GM21576 (cell line): ENCODE measurements at regions not wholly inside any gene's neighbourhood (a gene's known extent, or its start where the extent isn't known, plus 50 kb on each side); places are given as distances from the start of the nearest gene placed in this dataset.

Experiments used
- ATAC-seq: cut with Tn5 transposase; IDR thresholded peaks from one replicate; pipeline ENCODE4 v1.9.1; 2021; ENCODE audit warnings: mild to moderate bottlenecking, moderate library complexity; ENCODE audit not compliant: unreplicated experiment

DNA sequence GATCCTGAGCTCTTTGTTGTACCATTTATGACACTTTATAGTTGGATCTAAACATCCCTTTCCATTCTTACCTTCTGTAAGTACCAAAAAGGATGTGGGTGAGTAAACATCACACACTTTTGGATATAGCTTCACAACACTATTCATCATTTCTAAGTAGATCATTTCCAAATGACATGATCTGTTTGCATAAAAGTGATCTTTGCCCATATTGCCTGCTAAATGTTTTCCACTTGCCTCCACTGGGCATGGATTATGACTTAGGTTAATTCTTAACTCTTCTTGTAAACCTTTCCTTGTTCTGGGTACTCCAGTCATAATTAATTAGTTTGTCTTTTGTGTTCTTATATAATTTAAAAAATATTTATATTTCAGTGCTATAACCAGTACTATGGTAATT is 244.9 kb upstream of the AGA start:
- ATAC-seq, result no peak

DNA sequence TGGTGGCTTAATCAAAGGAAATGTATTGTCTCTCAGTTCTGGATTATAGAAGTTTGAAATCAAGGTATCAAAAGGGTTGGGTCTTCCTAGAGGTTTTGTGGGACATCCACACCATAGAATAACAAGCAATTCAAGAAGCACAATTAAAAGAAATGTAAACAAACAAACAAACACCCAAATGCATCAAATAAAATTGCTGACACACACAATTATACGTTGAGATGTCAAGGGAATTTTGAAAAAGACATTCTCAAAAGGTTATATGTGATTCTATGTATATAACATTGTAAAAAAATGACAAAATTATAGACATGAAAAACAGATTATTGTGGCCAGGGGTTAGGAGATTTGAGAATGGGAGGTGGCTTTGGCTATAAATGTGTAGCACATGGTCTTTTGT is 250.7 kb upstream of the AGA start:
- no peak for ATAC-seq

DNA sequence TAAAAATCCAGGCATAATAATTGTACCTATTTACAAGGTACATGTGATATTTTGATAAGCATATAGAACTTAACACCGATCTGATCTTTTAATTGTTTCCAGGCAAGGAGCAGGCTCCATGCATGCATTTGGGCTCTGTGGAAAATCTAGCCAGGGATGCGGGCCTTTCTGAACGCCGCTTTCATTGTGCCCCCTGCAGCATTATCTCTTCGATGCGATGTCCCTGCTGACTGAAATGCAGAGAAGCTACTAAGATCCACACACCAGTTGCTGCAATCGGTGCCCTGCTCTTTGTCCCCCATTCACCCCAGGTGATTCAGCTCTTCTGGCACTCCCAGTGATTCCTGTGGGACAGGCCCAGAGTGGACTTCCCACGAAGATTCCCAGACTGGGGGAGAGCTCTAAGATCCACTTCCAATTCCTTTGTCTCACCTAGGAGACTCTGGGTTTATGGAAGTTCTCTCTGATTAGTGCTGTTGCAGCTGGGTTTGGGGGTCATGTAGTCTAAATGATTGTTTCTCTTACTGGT is 254.3 kb upstream of the AGA start:
- no peak for ATAC-seq

DNA sequence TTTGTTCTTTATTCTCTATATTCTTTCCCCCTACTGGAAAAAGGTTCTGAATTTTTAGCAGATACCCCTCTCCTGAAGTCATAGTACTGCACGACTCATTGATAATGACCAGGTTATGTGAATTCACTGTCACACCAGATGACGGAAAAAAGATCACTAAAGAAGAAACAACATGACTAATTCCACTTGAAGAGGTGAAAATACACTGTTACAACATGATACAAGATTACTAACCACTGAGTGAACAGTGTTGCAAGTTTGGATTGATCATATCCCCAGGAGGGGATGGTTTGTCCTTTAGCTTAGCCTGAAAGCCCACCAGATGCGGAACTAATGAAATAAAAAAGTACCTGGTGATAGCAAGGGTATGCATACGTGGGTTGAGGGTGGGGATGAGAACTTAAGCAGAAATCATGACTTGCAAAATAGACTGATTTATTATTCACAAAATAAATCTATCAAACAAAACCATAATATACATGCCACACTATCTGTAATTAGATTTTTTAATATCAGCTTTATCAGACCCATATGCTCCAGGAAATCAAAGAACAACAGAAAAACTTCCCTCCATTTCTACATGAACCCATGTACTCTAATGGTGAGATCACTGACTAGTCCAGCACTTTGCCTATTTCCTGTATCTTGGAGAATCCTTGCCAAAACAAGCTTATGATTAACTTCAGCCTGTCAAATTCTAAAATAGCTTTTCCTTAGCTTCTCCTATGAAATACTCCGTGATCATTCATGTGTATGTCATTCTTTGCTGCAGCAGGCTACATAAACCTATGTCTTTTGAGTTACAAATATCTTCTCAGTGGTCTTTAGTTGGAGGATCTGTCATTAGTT is 257.4 kb upstream of the AGA start:
- no peak for ATAC-seq

DNA sequence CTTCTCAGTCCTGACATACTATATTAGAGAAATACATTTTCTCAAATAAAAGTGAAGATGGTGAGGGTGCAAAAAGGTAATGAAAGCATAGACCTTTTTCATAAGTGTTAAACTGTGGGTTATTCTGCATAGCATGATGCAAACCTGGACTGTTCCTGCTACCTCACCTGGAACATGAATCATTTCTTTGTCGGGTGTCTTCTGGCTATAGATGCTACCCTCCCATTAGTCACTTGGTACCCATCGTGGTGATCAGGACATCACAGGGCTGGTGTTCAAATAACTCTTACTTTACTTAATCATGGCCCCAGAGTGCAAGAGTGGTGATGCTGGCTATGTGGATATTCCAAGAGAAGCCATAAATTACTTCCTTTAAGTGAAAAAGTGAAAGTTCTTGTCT is 264.7 kb upstream of the AGA start:
- ATAC-seq, result no peak

DNA sequence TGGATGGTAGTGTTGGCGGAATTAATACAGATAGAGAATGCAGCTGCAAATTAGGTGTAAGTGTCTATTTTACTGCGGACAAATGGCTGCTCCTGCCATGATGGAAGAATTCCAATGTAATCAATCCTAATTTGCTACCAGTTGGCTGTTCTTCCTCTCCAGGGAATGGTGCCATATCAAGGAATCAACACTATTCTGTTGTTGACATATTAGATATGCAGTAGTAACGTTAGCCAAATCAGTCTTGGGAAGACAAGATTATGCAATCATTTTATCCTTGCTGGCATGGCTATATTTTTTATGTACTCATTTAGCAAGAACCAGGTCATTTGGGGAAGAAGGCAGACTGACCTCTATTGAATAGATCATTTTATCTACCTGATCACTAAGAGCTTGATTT is 271.2 kb upstream of the AGA start:
- ATAC-seq, result no peak

DNA sequence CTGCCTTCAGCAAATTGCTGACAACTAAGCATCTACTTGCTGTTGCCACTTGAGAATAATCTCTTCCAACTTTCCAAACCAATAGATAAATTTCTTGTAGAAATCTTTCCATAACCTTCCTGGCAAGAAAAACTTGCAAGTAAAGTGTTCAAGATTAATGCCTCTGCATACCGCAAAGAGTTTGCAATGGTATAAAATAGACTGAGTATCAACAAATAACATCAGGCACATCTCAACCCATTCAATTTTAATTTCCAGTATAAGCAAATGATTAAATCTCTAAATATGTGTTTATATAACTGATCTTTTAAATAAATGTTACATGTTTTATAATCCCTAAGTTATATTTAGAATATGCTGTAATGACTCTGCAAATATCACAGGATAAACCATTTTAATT is 275.2 kb upstream of the AGA start:
- no peak for ATAC-seq

DNA sequence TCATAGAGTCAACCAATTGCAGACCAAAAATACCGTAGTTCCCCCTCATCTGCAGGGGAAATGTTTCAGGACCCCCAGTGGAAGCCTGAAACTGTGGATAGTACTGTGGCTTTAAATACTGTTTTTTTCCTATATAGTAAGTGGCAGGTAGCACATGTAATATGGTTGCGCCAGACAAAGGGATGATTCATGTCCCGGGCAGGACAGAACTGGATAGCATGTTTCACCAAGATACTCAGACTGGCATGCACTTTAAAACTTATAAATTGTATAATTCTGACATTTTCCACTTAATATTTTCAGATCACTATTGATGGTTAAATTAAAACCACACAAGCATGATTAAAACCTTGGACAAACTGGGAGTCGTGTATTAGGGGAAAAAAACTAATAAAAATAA is 276.3 kb upstream of the AGA start:
- no peak for ATAC-seq

DNA sequence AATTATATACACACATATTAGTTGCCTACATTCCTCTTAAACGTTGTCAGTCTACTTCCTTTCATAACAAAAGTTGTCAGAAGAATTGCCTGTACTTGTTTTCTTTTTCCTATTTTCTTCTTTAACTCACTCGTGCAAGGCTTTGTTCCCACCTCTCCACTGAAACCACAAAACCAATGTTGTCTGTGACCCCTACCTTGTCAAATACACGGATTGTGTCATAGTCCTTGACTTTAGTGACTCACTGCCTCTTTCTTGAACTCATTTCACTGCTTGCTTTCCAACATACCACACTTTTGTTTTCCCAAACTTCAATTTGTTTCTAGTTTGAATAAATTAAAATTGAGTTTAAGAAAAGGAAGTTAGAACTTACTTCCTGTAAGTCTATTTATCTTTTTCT is 283.9 kb upstream of the AGA start:
- no peak for ATAC-seq

DNA sequence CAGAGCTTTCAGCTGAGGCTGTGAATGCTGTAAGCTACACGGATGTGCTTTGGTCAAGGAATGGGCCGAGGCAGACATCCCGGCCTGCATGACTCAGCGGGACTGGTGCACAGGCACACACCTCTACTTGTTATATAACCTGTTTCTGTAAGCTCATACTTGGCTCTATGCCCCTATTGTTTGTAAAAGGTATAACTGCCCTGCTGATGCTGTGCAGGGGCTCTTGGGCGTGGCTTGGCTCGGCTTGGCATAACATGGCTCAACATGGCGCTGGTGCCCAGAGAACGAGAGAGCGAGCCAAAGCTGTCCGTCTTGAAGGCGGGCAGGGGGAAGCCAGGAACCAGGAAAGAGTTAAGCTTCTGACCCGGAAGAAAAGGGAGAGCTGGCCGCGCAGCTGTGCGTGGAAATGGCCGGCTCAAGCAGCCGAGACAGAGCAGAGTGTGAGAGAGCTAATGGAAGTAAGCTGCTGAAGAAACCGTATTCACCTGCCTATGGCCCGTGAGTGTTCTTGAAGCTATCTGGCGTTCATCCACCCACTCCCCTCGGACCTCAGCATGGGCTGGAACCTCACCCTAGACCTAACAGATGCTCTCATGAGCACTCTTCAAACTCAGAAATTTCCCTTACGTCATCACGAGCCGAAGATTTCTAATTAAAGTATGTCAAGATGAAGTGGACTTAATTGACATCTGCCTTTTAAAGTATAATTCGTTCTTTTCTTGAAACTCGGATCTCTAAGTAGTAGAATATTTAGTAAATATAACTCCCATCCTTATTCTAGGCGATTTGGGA is 286.3 kb upstream of the AGA start:
- ATAC-seq, result no peak

DNA sequence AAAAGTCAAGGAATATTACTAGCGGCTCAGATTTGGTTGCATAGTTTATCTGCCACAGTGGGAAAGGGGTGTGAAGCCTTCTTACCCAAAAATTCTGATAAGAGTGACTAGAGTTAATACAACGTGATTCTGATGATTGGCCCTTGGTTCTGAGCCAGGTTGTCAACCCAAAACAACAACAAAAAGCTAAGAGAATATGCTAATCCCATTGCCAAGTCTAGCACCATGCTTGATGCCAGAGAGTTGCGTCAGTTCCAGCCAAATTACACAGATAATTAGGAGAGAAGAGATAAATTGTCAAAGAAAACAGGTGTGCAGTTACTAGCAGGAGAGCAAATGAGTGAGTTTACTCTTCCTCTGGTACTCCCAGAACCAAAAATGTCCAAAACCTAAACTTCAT is 287.4 kb upstream of the AGA start:
- no peak for ATAC-seq

DNA sequence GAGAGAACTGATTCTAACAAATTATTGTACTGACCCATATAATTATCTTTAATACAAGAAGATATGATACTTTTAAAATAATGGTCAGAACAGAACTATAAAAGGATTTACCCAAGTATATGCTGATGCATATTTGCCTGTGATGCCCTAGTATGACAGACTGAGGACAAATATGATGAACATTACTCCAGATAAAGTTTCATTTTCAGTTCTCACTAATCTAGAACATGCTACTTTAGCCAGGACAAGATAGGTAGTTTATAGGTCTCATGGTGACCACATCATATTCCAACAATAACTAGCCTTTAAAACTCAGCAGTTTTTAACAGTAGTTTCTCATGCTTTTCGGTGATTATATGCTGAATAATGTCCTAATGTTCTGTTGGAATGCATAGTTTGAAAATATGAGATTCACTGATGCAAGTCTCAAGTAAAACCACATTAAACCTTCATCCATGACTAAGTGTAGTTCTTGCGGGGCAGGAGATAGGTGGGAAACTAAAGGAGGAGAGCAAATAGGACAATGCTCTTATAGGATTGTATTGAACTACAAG is 295.2 kb upstream of the AGA start:
- ATAC-seq, result no peak

DNA sequence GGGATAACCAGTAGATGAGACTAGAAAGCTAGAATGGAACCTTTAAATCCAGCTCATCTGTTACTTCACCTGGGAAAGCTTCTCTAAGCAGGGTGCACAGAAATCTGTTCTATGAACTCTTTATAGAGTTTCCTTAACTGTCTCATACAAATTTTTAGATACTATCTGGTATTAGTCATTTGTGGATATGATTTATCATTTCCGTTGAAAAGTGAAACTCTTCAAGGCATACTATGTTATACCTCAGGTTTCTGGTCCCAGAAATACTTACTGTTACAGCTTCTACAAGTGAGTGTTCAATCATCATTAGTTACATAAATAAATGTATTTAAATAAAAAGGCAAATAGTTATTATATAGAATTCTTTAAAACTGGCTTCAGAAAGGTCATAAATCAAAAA is 298.3 kb upstream of the AGA start:
- ATAC-seq, result no peak

DNA sequence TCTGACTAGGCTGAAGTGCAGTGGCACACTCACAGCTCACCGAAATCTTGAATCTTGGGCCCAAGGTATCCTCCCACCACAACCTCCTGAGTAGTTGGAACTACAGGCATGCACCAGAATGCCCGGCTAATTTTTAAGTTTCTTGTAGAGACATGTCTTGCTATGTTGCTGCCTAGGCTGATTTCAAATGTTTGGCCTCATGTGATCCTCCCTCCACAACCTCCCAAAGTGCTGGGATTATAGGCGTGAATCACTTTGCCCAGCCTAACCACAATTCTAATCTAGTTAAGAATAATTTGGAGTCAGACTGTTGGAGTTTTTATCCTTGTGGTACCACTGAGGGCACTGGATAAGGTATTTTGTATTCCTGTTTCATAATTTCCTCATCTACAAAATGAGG is 317.5 kb upstream of the AGA start:
- no peak for ATAC-seq

DNA sequence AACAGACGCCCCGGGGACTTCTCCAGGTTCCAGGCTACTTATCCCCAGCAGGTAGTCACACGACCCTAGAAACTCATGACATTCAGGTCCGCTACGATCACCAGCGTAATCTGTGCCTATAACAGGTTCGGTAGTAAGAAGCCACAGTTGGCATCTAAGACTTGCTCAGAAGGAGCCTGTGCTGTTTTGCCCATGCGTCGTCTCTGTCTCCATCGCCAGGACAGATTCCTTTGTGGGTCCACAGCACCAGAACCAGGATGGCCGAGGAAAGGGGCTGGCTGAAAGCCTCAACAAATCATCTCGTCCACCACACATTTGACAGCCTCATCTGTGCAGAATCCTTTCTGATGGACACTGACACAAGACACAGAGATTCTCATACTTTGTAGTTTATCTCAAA is 319.5 kb upstream of the AGA start:
- no peak for ATAC-seq

DNA sequence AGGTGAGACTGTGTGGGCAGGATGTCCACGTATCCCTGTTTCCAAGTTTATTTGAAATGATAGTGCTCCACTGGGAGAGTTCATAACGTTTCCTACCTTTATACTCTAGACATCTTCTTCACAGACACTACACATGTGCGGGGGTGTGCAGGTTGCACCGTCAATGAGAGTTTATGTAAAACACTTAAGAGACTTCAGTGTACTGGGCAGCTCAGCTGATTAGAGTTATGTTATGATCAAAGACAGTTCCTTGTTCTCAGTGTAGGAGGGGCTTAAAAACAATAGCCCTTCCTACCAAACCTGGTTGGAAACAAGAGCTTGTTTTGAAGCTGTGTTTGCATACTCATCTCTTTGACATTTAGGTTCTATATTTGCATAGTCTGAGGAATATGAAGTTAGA is 326.9 kb upstream of the AGA start:
- no peak for ATAC-seq

DNA sequence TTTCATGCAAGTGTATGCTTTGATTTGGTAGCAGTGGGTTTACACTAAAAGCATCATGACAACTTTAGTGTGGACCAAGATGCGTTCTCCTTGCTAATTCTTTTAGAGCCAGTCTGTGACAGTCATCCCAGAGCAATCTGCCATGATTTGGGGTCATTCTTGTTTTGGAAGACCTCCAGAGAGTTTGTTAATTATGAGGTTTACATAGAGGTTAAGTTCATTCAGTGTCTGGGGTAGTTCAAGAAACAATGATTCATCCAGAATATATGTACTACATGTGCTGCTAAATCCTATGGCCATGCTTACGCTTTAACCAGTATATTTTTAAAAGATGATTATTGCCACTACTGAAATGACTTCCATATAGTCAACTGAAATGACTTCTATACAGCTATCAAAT is 328.5 kb upstream of the AGA start:
- no peak for ATAC-seq

DNA sequence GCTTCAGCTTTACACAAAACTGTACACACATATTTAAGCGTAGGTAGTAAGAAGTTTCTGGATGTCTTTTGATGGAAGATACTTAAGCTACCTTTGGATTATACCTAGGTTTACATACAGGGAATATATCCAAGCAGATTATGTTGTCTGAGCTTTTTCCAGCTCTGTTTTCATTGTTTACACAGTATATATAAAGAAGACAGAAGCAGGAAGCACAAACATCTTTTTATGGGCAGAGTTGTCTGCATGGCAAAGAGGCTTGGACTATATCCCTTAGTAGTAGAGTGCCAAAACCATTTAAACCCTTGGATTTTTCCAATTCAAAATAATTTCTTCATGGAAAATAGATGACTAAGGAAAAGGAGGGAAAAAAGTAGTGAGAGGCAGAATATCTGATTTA is 329.4 kb upstream of the AGA start:
- no peak for ATAC-seq

DNA sequence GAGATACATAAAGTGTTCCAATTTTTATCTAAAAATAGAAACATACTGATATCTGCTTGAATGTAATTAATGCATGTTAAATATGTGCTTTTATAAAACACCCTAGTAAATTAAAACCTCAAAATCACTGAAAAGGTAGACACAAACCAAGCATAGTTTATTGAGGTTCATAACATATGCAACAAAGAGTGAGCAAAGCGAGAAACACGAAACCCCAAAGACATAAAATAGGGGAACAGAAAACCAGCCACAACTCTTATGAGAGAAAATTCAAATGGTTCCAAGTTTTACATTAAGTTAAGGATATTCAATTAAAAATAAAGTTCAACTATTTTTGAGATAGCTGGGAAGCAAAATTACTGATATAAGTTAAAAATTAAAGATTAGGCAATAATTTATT is 336.4 kb upstream of the AGA start:
- peak; percentile 56 for ATAC-seq

DNA sequence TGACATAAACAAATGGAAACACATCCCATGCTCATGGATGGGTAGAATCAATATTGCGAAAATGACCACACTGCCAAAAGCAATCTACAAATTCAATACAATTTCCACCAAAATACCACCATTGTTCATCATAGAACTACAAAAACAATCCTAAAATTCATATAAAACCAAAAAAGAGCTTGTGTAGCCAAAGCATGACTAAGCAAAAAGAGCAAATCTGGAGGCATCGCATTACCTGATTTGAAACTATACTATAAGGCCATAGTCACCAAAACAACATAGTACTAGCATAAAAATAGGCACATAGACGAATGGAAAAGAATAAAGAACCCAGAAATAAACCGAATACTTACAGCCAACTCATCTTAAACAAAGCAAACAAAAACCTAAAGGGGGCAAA is 342.8 kb upstream of the AGA start:
- ATAC-seq, result no peak

DNA sequence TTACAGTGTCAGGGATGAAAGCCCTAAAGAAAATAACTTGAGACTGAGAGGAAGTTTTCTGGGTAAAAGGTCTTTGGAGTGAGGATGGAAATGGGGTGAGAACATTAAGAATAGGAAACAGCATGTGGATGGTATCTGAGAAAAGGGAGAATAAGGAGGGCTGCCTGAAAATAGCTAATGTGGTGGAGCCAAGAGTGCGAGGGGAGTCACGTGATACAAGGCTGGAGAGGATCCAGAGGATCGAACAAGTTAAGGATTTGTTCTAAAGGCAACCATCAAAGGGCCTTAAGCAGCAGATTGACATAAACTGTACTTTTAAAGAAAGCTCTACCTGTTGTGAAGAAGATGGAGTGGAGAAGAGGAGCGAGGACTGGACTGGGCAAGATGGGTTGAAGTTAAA is 347.4 kb upstream of the AGA start:
- ATAC-seq, result no peak

DNA sequence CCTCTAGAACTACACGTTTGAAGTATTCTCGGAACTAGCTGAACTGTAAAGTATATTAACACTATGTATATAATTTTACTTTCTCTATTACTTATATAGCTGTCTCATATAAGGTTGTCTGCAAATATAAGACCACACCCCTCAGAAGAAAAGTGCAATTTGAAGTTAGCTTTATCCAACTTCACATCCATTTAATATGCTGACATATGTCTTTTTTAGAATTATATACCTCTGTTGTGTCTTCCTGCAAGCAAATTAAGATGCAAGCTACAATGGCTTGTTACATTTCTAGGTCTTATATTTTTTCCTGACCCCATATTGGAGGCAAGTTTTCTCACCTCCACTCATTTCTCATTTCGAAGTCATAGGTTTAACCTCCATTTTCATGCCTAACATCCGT is 349.0 kb upstream of the AGA start:
- ATAC-seq, result no peak
